Anterior cingulate cortex (tissue), 58 donors: ENCODE measurements at regions not wholly inside any gene's neighbourhood (a gene's known extent, or its start where the extent isn't known, plus 50 kb on each side); places are given as distances from the start of the nearest gene placed in this dataset.
"Not testable (repeated sequence)": the region's sequence is repeated elsewhere in the genome, so short reads cannot be mapped to it uniquely, and the experiment has no call there.

Experiments used
- DNase-seq, 58 donors: peaks; one replicate each; lab custom pipeline; 2025; lab: John Stamatoyannopoulos, UW

DNA sequence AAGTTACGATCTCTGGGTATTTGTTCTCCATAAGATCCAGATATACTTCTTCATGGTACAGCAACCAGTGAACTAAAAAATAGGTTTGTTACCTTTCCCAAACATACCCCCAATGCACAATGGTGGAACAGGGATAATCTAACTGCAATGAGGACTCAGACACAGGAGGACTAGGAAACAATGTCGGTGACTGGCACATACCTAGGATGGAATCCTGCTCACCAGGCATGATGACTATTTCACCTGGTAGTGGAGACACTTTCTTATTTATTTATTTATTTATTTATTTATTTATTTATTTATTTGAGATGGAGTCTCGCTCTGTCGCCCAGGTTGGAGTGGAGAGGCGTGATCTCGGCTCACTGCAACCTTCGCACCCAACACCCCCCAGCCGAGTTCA lies 159.9 kb upstream of the CCNH start:
- DNase-seq: no peak

GRCh38 chr5:87572090-87572489 lies 159.4 kb upstream of the CCNH start:
- DNase-seq: no peak

DNA sequence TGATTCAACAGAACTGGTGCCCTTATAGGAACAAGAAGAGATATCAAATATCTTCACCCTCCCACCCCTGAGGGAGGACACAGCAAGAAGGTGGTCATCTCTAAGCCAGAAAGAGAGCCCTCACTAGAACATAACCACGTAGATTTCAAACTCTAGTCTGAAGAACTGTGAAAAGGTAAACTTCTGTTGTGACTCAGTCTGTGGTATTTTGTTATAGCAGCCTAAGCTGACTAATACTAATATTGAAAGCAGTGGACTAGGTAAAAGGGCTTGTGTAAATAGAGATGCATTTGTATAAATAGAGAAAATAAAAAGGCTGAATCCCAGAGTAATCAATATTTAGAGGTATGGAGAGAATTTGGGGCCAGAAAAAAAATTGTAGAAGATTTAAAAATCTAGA lies 157.6 kb upstream of the CCNH start:
- DNase-seq: no peak

DNA sequence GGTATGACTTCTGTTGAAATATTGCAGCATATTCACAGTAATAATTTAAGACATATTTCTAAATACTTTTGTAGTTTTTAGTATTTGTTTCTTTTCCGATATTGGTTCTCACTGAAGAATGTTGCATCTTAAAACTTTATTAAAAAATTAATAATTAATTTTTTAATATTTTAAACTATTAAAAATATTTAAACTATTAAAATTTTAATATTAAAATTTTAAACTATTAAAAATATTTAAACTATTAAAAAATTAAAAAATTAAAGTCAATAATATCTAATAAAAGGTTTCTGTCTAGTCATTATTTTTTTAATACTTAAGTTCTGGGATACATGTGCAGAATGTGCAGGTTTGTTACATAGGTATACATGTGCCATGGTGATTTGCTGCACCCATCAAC lies 149.3 kb upstream of the CCNH start:
- DNase-seq: no peak

DNA sequence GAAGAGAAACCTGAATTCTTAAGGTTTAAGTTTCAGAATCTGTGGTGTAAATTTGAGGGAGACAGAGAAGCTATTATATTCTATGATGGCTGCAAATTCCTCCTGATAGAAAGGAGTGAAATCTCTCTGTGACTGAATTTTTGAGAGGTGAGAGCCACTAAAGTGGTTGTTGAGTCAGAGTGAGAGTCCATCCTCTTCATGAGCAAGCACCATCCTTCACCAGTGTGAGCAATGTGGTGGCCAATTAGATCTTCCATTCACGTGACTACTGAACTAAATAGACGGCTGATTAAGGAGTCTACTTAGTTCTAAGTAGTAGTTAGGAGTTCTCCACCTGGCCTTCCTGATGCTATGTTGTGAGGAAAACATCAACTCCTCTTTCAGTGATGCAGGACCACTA lies 147.8 kb upstream of the CCNH start:
- no peak for DNase-seq

GRCh38 chr5:87551911-87552310 lies 139.2 kb upstream of the CCNH start:
- DNase-seq: no peak

GRCh38 chr5:87541676-87542075 lies 128.9 kb upstream of the CCNH start:
- DNase-seq: peak in 1 of 58 donors; percentile 3

- DNase-seq: peak in 54 of 58 donors; percentile 3 to 93 (median 53)
Observed at GRCh38 chr5:87541033-87541432, 128.3 kb upstream of the CCNH start.

GRCh38 chr5:87539839-87540238 lies 127.1 kb upstream of the CCNH start:
- no peak for DNase-seq

GRCh38 chr5:87536365-87536764 lies 123.6 kb upstream of the CCNH start:
- no peak for DNase-seq

DNA sequence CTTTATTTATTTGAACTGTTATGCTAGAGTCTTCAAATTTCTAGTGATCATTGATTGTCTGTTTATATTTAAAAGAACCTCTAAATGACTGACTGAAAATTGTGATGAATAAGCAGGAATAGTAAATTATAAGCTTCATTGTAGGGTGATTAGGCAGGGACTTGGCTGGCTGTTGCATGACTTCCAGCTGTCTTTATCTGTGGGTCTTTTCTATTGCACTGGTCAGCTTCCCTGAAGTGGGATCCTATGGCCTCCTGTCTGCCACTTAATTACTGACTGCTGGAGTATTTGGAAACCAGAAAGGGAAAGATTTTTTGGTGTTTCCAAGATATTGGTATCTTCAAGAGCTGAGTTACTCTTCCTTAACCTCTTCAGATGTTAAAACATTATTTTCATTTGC lies 123.0 kb upstream of the CCNH start:
- no peak for DNase-seq

DNA sequence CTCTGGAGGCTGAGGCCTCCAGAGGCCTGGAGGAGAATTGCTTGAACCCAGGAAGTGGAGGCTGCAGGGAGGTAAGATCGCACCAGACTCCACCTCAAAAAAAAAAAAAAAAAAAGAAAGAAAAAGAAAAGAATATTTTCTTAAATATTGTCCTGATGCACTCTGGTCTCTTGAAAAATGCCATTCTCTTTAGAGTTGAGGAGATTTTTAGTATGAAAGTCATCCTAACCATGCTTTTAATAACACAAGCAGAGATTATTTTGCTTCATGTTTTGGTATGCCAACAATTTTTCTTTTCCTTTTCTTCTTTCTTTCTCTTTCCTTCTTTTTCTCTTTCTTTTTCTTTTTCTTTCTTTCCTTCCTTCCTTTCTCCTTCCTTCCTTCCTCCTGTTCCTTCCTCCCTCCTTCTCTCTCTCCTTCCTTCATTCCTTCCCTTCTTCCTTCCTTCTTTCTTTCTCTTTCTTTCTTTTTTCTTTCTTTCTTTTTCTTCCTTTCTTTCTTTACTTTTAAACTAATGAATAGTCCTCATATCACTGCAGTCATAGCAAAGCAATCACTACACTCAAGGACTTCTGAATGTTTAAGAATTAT lies 116.9 kb upstream of the CCNH start:
- DNase-seq: no peak

GRCh38 chr5:87526131-87526530 lies 113.4 kb upstream of the CCNH start:
- peak in 2 of 58 donors; percentile 0 to 1 for DNase-seq

DNA sequence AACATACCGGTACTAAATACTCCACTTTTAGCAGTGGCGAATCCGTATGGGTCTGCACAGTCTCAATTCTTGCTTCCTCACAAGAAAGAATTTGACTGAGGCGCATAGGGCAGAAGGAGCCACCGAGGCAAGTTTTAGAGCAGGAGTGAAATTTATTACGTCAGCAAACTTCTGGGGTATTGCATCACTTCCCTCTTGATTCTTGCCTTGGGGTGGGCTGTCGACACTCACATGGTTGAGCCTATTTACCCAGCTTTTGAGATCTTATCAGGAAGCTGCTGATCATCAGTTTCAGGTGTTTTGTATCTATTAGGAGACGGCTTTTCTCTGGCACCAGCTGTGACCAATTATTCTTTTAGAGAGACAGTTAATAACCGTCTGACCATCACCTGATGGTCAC lies 111.5 kb upstream of the CCNH start:
- no peak for DNase-seq

GRCh38 chr5:87511778-87512177 lies 99.0 kb upstream of the CCNH start:
- not testable (repeated sequence) for DNase-seq

- DNase-seq: no peak
Observed at GRCh38 chr5:87503004-87503403, 90.3 kb upstream of the CCNH start.

DNA sequence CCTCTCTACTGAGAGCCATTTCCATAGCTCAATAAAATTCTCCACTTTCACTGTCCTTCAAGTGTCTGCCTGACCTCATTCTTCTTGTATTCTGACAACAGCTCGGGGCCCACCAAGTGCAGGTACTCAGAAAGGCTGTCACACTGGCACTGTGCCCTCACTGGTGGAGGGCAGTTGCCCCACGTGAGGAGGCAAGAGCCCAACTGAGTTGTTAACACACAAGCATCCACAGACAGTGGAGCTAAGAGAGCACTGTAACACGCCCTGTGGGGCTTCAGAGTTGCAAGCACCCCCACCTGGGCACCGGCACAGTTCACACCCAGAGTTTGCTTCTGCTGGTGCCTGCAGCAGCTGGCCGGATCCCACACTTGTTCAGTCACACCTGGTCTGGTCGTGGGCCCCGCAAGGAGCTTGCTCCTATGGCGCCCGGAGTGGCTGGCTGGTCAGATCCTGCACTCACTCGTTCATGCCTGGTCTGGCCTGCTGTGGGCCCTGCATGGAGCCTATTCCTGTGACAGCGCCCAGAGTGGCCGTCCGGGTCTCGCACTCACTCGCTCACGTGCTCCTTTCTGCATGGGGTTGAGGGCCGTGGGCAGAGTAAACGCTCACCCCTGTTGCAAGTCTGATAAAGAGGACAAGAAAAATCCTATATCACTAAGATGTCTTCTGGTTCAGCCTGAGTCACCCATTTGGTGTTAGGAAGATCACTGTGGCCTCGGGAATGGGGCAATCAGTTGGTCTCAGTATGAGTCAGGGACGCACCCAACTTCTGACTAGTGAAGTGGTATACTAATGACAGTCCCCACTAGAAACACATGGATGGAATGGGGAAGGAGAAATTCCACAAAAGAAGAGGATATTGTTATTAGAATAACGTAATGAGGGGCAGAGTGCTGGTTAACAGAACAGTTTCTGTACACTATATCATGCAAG lies 87.0 kb upstream of the CCNH start:
- peak in 1 of 58 donors; percentile 1 for DNase-seq
